ENCODE measurements at regions not wholly inside any gene's neighbourhood (a gene's known extent, or its start where the extent isn't known, plus 50 kb on each side); places are given as distances from the start of the nearest gene placed in this dataset.
"Not testable (repeated sequence)": the region's sequence is repeated elsewhere in the genome, so short reads cannot be mapped to it uniquely, and the experiment has no call there.

DNA sequence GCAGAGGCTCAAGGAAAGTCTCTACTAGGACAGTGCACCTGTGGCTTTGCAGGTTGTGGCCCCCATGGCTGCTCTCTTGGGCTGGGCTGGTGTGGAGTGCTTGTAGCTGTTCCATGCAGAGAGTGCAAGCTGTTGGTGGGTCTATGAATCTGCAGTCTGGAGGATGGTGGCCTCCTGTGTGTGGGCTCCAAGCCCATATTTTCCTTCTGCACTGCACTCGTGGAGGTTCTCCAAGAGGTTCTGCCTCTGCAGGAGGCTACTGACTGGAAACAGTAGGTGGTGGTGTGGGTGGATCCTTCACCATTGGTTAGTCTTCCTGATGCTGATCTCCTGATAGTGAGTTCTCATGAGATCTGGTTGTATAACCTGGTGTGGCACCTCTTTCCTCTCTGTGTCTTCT is 143.2 kb upstream of the ZNF519 start:
- not testable (repeated sequence) for ATAC-seq; H3K4me3 Mint-ChIP-seq; H3K27me3 Mint-ChIP-seq; H3K27ac Mint-ChIP-seq; H3K4me1 Mint-ChIP-seq; H3K36me3 Mint-ChIP-seq (ENCODE audit: low read depth); DNase-seq; H3K9me3 ChIP-seq (ENCODE audit: control insufficient read depth, low read length, poor library complexity, severe bottlenecking)

DNA sequence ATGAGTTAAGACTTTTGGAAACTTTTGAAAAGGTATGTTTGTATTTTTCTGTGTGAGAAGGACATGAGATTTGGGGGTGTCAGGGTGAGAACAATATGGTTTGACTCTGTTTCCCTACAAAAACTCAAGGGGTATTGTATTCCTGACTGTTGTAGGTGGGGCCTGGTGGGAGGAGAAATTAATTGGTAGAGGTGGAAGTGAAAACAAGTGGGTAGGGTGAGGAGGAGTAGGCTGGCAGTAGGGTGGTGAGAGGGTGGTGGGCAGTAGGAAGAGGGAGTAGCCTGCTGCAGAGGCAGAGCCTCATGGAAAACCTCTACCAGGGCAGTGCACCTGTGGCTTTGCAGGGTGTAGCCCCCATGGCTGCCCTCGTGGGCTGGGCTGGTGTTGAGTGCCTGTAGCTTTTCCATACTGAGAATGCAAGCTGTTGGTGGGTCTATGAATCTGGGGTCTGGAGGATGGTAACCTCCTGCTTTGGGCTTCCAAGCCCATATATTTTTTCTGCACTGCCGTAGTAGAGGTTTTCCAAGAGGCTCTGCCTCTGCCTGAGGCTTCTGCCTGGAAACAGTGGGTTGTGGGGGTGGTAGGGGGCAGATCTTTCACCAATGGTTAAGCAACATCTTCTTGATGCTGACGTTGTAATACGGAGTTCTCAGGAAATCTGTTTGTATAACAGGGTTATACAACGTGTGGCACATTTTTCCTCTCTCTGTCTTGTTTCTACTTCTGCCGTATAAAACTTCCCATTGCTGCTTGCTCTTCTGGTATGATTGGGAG is 133.6 kb upstream of the ZNF519 start:
- DNase-seq; H3K4me1 Mint-ChIP-seq; H3K9me3 ChIP-seq (ENCODE audit: control insufficient read depth, low read length, poor library complexity, severe bottlenecking); H3K27me3 Mint-ChIP-seq; H3K4me3 Mint-ChIP-seq; H3K27ac Mint-ChIP-seq; ATAC-seq; H3K36me3 Mint-ChIP-seq (ENCODE audit: low read depth): not testable (repeated sequence)

DNA sequence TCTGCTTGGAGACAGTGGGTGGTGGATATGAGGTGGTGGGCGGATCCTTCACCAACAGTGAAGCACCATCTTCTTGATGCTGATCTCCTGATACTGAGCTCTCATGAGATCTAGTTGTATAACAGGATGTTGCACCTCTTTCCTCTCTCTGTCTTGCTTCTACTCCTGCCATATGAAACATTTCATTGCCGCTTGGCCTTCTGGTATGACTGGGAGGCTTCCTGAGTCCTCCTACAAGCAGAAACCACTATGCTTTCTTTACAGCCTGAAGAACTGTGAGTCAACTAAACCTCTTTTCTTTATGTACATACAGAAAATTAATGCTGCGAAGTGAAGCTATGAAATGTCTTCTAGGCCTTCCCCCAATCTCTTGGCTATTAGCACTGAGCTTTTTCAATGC is 130.6 kb upstream of the ZNF519 start:
- H3K4me1 Mint-ChIP-seq; DNase-seq; H3K27ac Mint-ChIP-seq; H3K27me3 Mint-ChIP-seq; H3K36me3 Mint-ChIP-seq (ENCODE audit: low read depth); H3K4me3 Mint-ChIP-seq; H3K9me3 ChIP-seq (ENCODE audit: control insufficient read depth, low read length, poor library complexity, severe bottlenecking); ATAC-seq: not testable (repeated sequence)

DNA sequence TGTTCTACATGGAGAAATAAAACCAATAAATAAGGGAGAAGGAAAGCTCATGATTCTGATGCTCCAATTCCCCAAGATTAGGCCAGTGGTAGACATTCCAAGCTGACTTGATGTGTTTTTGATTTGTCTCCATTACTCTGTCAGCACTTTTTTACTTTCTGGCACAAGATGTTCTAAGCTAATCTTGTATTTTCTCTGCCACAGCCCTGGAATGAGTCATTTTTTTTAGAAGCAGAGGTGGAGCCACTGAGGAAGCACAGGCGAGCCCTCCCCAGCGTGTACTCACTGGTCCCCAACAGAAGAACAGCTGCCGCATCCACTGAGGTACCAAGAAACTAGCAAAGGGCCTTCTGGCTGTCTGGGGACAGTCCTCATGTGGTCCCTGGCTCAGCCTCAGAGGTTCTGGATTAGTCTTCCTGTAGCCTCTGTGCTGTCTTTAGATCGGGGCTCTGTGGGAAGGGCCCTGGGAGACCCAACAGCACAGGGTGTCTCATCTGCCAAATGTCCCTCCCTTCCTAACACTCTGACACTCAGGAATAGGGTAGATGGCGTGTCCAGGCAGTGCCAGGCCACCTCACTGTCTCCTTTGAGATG is 117.9 kb upstream of the ZNF519 start:
- H3K36me3 Mint-ChIP-seq (ENCODE audit: low read depth); H3K9me3 ChIP-seq (ENCODE audit: control insufficient read depth, low read length, poor library complexity, severe bottlenecking); H3K27ac Mint-ChIP-seq; ATAC-seq; H3K4me3 Mint-ChIP-seq; H3K4me1 Mint-ChIP-seq; H3K27me3 Mint-ChIP-seq; DNase-seq: not testable (repeated sequence)

DNA sequence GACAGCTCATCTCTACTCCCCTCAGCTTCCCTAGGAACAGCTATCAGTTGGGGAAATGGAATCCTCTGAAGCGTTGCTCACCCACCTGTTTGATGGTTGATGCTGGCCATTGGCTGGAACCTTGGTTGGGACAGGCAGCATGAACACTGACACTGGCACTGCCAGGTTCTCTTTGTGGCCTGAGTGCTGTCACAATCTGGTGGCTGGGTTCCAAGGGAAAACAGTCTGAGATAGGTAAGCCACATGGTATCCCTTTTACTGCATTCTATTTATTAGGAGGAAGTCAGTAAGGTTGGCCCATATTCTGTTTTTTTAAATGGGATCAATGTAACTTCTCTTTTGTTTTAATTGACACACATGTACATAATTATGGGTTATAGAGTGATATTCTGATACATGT is 107.0 kb upstream of the ZNF519 start:
- not testable (repeated sequence) for H3K9me3 ChIP-seq (ENCODE audit: control insufficient read depth, low read length, poor library complexity, severe bottlenecking); H3K4me1 Mint-ChIP-seq; H3K36me3 Mint-ChIP-seq (ENCODE audit: low read depth); DNase-seq; H3K27me3 Mint-ChIP-seq; H3K27ac Mint-ChIP-seq; H3K4me3 Mint-ChIP-seq; ATAC-seq

DNA sequence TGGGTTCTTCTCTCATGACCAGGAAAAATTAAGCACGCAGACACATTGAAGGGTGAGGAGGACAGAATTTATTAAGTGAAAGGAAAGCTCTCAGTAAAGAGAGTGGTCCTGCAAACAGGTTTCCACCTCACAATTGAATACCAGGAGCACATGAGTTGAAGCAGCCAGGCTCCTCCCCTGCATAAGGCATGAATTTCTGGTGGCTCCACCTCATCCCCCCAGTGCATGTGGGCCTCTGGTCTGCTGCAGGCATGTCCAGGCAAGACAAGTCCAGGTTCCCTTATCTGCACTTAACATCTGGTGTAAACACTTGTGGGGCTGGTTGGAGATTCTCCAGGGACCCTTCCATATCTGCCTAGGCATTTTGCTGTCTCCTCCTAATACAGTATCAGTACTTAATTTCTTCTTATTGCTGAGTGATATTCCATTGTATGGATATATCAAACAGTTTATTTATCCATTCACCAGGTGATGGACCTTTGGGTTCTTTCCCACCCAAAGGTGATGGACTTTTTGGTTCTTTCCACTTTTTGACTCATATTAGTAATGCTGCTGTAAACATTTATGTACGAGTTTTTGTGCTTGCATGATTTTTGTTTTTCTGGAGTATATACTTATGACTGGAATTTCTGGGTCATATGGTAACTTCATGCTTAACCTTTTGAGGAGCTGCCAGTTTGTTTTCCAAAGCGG is 104.3 kb upstream of the ZNF519 start:
- H3K27ac Mint-ChIP-seq, H3K4me1 Mint-ChIP-seq: not testable (repeated sequence)

DNA sequence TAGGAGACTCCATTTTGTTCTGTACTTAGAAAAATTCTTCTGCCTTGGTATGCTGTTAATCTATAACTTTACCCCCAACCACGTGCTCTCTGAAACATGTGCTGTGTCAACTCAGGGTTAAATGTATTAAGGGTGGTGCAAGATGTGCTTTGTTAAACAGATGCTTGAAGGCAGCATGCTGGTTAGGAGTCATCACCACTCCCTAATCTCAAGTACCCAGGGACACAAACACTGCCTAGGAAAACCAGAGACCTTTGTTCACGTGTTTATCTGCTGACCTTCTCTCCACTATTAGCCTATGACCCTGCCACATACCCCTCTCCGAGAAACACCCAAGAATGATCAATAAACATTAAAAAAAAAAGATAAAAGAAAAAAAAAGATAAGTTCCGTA is 93.0 kb upstream of the ZNF519 start:
- not testable (repeated sequence) for H3K4me3 Mint-ChIP-seq; ATAC-seq; H3K9me3 ChIP-seq (ENCODE audit: control insufficient read depth, low read length, poor library complexity, severe bottlenecking); H3K27ac Mint-ChIP-seq; DNase-seq; H3K27me3 Mint-ChIP-seq; H3K4me1 Mint-ChIP-seq; H3K36me3 Mint-ChIP-seq (ENCODE audit: low read depth)

More for the DNA sequence above, 104.3 kb upstream of the ZNF519 start:
- DNase-seq; H3K9me3 ChIP-seq (ENCODE audit: control insufficient read depth, low read length, poor library complexity, severe bottlenecking); ATAC-seq; H3K36me3 Mint-ChIP-seq (ENCODE audit: low read depth); H3K4me3 Mint-ChIP-seq; H3K27me3 Mint-ChIP-seq: not testable (repeated sequence)

DNA sequence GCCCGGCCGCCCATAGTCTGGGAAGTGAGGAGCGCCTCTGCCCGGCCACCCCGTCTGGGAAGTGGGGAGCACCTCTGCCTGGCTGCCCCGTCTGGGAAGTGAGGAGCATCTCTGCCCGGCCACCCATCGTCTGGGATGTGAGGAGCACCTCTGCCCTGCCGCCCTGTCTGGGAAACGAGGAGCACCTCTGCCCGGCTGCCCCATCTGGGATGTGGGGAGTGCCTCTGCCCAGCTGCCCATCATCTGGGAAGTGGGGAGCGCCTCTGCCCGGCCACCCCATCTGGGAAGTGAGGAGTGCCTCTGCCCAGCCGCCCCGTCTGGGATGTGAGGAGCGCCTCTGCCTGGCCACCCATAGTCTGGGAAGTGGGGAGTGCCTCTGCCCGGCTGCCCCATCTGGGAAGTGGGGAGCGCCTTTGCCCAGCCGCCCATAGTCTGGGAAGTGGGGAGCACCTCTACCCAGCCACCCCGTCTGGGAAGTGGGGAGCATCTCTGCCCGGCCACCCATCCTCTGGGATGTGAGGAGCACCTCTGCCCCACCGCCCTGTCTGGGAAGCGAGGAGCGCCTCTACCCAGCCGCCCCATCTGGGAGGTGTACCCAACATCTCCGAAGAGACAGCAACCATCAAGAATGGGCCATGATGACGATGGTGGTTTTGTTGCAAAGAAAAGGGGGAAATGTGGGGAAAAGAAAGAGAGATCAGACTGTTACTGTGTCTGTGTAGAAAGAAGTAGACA is 92.5 kb upstream of the ZNF519 start:
- ATAC-seq; H3K27me3 Mint-ChIP-seq; DNase-seq; H3K27ac Mint-ChIP-seq; H3K9me3 ChIP-seq (ENCODE audit: control insufficient read depth, low read length, poor library complexity, severe bottlenecking); H3K4me1 Mint-ChIP-seq; H3K4me3 Mint-ChIP-seq; H3K36me3 Mint-ChIP-seq (ENCODE audit: low read depth): not testable (repeated sequence)

DNA sequence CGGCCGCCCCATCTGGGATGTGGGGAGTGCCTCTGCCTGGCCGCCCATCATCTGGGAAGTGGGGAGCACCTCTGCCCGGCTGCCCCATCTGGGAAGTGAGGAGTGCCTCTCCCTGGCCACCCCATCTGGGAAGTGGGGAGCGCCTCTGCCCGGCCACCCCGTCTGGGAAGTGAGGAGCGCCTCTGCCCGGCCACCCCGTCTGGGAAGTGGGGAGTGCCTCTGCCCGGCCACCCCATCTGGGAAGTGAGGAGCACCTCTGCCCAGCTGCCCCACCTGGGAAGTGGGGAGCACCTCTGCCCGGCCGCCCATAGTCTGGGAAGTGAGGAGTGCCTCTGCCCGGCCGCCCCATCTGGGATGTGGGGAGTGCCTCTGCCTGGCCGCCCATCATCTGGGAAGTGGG is 91.7 kb upstream of the ZNF519 start:
- not testable (repeated sequence) for H3K27me3 Mint-ChIP-seq; H3K9me3 ChIP-seq (ENCODE audit: control insufficient read depth, low read length, poor library complexity, severe bottlenecking)

DNA sequence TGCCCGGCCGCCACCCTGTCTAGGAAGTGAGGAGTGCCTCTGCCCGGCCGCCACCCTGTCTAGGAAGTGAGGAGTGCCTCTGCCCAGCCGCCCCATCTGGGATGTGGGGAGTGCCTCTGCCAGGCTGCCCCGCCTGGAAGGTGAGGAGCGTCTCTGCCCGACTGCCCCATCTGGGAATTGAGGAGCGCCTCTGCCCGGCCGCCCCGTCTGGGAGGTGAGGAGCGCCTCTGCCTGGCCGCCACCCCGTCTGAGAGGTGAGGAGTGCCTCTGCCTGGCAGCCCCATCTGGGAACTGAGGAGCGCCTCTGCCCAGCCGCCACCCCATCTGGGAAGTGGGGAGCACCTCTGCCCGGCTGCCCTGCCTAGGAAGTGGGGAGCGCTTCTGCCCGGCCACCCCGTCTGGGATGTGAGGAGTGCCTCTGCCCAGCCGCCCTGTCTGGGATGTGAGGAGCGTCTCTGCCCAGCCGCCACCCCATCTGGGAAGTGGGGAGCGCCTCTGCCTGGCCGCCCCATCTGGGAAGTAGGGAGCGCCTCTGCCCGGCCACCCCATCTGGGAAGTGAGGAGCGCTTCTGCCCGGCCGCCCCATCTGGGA is 91.1 kb upstream of the ZNF519 start:
- not testable (repeated sequence) for H3K9me3 ChIP-seq (ENCODE audit: control insufficient read depth, low read length, poor library complexity, severe bottlenecking); H3K4me1 Mint-ChIP-seq; DNase-seq; H3K27ac Mint-ChIP-seq; H3K27me3 Mint-ChIP-seq; ATAC-seq; H3K4me3 Mint-ChIP-seq; H3K36me3 Mint-ChIP-seq (ENCODE audit: low read depth)

More for the DNA sequence above, 91.7 kb upstream of the ZNF519 start:
- DNase-seq; H3K4me3 Mint-ChIP-seq; H3K4me1 Mint-ChIP-seq; ATAC-seq; H3K27ac Mint-ChIP-seq; H3K36me3 Mint-ChIP-seq (ENCODE audit: low read depth): not testable (repeated sequence)

DNA sequence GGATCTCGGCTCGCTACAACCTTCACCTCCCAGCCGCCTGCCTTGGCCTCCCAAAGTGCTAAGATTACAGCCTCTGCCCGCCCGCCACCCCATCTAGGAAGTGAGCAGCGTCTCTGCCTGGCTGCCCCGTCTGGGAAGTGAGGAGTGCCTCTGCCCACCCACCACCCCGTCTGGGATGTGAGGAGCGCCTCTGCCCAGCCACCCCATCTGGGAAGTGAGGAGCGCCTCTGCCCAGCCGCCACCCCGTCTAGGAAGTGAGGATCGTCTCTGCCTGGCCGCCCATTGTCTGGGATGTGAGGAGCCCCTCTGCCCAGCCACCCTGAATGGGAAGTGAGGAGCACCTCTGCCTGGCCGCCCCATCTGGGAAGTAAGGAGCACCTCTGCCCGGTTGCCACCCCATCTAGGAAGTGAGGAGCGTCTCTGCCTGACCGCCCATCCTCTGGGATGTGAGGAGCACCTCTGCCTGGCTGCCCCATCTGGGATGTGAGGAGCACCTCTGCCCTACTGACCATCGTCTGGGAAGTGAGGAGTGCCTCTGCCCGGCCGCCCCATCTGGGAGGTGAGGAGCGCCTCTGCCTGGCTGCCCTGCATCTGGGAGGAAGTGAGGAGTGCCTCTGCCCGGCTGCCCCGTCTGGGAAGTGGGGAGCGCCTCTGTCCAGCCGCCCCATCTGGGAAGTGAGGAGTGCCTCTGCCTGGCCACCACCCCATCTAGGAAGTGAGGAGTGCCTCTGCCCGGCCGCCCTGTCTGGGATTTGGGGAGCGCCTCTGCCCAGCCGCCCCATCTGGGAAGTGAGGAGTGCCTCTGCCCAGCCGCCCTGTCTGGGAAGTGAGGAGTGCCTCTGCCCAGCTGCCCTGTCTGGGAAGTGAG is 90.4 kb upstream of the ZNF519 start:
- not testable (repeated sequence) for ATAC-seq; H3K27ac Mint-ChIP-seq; H3K4me1 Mint-ChIP-seq; H3K36me3 Mint-ChIP-seq (ENCODE audit: low read depth); H3K4me3 Mint-ChIP-seq; H3K9me3 ChIP-seq (ENCODE audit: control insufficient read depth, low read length, poor library complexity, severe bottlenecking); H3K27me3 Mint-ChIP-seq; DNase-seq

DNA sequence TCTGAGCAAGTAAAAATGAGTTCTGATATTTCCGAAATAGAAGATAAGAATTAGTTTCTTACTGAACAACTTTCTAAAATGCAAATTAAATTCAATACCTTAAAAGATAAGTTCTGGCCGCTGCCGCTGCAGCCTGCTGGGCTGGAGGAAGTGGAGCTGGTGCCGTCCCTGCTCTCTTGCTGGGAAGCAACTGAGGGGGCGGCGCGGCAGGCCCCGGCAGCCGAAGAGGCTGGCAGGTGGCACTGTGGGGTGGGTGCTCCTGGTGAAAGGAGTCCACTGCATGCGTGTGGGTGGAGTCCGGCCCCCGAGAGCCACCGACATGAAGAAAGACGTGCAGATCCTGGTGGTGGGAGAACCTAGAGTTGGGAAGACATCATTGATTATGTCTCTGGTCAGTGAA is 89.5 kb upstream of the ZNF519 start:
- H3K27me3 Mint-ChIP-seq: no peaks in the 10 kb centered on the region
- no peak overlapping the region for H3K27ac Mint-ChIP-seq
- no peaks in the 10 kb centered on the region for H3K9me3 ChIP-seq (ENCODE audit: control insufficient read depth, low read length, poor library complexity, severe bottlenecking)
- H3K36me3 Mint-ChIP-seq (ENCODE audit: low read depth): peaks cover 2% of the 10 kb centered on the region
- no peak for DNase-seq
- ATAC-seq: no peak
- H3K4me1 Mint-ChIP-seq: no peaks in the 10 kb centered on the region
- H3K4me3 Mint-ChIP-seq: no peak overlapping the region
